HG03064 (cell line): ENCODE measurements at regions not wholly inside any gene's neighbourhood (a gene's known extent, or its start where the extent isn't known, plus 50 kb on each side); places are given as distances from the start of the nearest gene placed in this dataset.

ENCODE experiments used
- ATAC-seq: cut with Tn5 transposase; IDR thresholded peaks from one replicate; pipeline ENCODE4 v1.9.1; 2021; ENCODE audit warnings: low read depth; ENCODE audit not compliant: unreplicated experiment

- no peak for ATAC-seq
Observed at GRCh38 chr2:51528156-51528555, 496.2 kb upstream of the NRXN1 start.

DNA sequence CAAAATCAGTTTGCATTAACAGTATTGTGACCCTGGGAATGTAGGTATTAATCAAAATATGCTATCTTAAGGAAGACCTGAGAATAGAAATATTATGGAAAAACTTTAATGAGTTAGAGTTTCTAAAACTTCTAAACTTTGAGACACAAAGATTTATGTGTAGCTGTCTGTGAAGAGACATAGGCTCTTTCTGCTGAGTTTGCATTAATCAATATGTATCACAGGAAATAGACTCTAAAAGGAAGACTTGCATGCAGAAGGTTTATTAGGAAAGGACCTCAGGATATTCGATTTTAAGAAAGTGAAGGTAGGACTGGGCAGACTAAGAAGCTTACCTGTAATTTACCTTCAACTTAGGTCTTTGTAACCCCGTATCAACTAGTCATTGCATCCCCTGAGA is 494.8 kb upstream of the NRXN1 start:
- ATAC-seq = no peak

GRCh38 chr2:51516667-51517066 is 484.7 kb upstream of the NRXN1 start:
- no peak for ATAC-seq

DNA sequence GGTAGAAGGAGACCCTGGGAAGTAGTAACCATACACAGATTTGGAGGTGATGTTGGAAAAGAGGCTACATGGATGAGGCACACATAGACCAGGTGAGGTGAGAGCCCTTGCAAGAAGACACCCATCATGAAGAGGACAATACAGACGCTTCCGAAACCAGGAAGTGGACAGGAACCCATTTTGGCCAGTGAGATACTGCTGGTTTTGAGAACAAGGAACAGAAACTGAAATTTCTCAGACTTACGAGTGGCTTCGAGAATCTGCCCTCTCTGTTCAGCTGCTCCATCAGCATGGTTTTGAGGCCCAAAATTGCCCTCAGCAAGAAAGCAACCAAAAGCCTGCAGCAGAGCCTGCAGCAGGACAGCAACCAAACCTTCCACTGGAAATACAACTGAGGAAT is 479.1 kb upstream of the NRXN1 start:
- peak; percentile 92 for ATAC-seq

- ATAC-seq = no peak
Observed at GRCh38 chr2:51510303-51510702, 478.4 kb upstream of the NRXN1 start.

- no peak for ATAC-seq
Observed at GRCh38 chr2:51505533-51505932, 473.6 kb upstream of the NRXN1 start.

DNA sequence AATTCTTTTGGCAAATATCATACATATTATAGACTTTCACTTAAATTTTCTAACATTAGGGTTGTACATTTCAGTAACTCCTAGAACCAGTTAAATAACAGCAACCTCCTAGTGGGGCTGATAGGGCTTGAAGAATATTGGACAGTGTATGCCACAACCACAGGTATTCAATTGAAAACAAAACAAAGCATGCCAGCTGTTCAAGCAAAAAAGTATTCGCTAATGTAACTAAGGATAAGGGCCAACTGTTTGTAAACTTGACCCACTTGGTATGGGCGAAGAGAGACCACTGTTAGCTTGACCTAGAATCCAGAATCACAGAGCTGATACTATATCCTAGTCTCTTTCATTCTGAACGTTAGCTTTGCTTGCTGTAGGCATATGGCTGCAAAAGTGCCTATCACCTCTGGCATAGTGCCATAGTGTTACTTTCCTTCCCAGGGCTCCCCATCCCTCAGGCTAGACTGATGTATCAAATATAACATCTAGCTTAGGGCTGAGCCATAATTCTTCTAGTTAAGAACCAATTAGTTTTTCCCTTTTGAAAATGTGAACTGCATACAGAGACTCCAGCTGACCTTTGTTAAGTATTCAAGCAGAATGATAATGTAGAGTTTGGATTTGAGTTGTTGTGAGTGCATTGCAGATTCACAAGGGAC is 458.8 kb upstream of the NRXN1 start:
- ATAC-seq = no peak

DNA sequence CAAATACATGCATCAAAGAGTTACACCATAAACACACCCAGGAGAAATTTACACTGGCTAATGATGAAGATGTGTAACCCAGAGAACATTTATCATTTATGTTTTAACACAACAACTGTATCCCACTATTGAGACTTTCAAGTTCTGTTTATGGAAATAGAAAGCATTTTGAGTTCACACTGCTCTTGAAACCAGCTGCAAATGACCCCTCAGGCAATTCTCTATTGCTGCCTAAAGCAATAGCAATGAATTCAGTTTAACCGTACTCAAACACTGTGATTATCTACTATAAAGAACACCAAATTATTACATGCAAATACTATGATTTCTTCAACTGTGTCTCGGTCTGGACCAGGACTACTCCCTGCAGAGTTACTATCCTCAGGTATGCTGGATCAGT is 452.7 kb upstream of the NRXN1 start:
- ATAC-seq = no peak

DNA sequence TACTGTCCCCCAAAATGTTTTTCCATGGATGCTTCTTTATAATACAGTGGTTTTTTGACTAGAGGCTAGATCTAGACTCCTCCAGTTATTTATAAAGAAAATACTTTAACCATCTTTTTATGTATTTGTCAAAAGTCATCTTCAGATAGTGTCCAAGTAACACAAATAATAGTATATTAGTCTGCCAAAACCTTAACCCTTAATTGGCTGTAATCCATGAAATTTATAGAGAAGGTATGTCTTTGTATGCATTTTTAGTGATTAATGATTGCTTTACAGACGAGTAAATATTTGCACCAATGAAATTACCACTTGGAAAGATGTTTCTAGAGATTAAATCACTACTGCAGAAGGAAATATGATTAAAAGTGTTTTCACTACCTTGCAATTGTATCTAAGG is 451.8 kb upstream of the NRXN1 start:
- no peak for ATAC-seq

DNA sequence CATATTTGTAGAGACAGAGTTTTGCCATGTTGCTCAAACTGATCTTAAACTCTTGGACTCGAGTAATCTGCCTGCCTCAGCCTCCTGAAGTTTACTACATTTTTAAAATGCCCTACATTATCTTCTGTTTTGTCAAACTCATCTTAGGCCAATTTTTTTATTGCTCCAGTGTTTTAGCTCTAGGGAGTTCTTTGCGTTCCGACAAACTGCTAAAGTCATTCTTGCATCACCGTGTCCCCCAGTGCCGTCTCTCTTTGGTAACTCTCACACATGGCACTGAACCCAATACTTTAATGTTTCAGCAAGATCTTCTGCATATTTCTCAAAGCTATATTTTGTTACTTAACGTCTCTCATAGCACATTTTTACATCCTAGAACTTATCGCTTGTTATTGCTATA is 440.9 kb upstream of the NRXN1 start:
- no peak for ATAC-seq

DNA sequence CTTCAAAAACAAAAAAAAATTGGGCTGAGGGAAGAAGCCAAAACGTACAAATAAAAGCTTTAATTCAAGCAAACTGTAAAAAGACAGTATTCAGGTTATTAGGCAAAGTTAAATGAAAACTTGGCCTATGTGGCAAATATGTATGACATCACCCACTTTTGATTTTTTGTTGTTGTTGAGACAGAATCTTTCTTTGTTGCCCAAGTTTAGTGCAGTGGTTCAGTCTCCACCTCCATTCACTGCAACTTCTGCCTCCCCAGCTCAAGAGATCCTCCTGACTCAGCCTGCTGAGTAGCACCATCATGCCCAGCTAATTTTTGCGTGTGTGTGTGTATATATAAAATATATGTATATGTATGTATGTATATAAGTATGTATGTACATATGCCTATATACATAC is 440.4 kb upstream of the NRXN1 start:
- ATAC-seq = no peak

GRCh38 chr2:51469102-51469501 is 437.2 kb upstream of the NRXN1 start:
- no peak for ATAC-seq

DNA sequence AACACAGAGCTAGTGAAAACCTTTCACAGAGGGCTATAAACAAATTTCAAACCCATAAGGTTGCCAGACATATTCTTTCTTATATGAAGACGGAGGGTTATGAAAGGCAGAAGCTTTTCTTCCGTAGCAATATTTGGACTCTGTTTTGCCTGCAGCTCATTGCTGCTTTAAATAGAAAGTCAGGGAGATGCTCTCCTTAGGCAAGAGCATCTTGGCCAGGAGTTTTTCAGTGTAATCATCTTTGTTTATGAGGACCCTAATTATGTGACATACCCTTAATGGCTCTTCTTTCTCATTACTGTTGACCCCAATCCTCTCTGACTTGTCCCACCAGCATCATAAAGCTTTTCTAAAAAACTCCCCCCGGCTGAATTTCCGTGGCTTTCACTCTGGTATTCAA is 433.4 kb upstream of the NRXN1 start:
- no peak for ATAC-seq

- no peak for ATAC-seq
Observed at GRCh38 chr2:51454177-51454576, 422.2 kb upstream of the NRXN1 start.

GRCh38 chr2:51448911-51449310 is 417.0 kb upstream of the NRXN1 start:
- no peak for ATAC-seq

DNA sequence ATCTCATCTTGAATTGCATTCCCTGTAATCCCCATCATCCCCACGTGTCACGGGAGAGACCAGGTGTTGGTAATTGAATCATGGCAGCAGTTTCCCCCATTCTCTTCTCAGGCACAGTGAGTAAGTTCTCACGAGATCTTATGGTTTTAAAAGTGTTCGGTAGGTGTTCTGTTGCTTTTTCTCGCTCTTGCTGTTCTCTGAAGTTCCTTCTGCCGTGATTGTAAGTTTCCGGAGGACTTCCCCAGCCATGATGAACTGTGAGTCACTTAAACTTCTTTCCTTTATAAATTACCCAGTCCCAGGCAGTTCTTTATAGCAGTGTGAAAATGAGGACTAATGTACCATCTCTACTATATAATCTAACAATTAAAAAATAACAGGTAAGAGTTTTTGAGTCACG is 409.9 kb upstream of the NRXN1 start:
- ATAC-seq = no peak

DNA sequence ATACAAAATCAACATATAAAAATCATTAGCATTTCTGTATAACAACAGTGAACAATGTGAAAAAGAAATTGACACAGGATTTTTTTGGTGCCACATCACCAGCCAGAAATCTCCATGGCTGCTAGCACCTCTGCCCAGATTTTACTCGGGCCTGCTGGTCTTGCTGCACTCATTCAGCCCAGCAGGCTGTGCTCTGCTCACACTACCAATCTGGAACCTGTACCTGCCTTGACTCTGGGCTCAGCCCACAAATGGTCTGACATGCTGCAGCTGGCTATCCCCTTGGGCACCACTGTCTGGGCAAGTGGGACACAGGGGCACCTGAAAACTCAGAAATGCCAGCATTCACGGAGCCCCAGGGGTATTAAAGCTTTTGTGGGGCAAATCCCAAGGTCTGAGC is 392.5 kb upstream of the NRXN1 start:
- ATAC-seq = no peak

DNA sequence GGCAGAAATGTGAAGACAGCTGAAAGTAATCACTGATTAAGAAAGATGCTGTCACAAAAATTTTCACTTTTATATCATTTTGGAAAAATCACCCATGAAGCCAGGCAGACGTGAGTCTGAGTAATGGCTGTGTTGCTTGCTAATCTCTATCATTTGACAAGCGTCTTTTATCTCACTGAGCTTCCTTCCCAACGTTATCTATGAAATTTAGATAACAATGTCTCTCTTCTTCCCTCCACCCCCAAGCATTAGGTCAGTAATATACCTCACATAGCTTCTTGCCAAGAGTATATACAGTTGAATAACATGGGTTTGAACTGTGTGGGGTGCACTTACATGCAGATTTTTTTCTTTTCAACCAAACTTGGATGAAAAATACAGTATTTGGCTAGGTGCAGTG is 388.6 kb upstream of the NRXN1 start:
- ATAC-seq = no peak

GRCh38 chr2:51413726-51414125 is 381.8 kb upstream of the NRXN1 start:
- no peak for ATAC-seq

GRCh38 chr2:51410331-51410730 is 378.4 kb upstream of the NRXN1 start:
- no peak for ATAC-seq

DNA sequence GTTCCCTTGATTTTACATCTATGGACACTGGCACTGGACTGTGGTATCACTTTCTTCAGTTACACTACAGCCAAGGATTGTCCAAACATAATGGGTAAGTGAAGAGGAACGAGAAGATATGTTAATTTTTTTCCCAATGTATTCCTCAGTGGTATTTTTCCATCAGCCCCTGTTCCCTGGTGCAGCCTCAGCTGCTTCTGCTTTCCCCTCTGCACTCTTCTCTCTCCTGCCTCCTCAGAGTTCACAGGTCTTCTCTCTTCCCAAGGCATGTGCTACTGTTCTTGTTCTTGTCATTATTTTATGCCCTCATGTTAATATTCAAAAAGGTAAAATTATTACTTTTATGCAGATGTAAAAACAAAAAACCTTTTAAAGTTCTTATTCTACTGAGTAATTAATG is 378.0 kb upstream of the NRXN1 start:
- ATAC-seq = no peak

DNA sequence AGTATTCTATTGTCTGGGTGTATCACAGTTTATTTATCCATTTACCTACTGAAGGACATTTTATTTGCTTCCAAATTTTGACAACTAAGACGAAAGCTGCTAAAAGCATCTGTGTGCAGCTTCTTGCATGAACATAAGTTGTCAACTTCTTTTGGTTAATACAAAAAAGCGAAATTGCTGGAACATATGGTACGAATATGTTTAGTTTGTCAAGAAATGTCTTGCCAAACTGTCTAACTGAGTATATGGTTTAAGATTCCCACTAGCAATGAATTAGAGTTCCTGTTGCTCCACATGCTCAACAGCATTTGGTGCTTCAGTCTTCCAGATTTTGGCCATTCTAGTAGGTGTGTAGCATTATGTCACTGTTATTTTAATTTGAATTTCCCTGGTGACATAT is 372.3 kb upstream of the NRXN1 start:
- no peak for ATAC-seq

DNA sequence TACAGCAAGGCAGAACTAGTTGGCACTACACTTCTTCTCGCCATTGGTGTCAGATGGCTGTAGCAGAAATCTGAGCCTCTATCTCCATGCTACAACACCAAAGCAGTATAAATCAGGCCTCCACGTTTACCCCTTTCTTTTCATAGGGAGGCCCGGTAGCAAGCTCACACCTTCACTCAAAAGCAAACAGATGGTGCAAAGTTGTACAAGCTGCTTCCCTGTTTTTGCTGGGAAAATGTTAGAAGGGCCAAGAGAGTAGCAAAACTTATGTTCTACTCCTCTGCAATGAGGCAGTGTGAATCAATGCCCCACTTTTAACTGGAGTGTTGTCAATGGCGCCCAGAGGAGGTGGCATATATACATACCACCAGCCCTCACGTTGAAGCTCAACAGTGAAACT is 369.6 kb upstream of the NRXN1 start:
- ATAC-seq = no peak
